HCT116 (cell line): ENCODE measurements at regions not wholly inside any gene's neighbourhood (a gene's known extent, or its start where the extent isn't known, plus 50 kb on each side); places are given as distances from the start of the nearest gene placed in this dataset.

Experiments
- ATAC-seq: fragments of 200-7000 bp; cut with Tn5 transposase; 2 replicates; pipeline ENCODE4 v1.9.1; 2020; ENCODE audit warnings: mild to moderate bottlenecking, moderate library complexity
- BruUV-seq: library from RNA; stranded (reverse); fragments of 400-500 nt; replicated peaks from 2 replicates; lab custom pipeline; 2021; lab: Mats Ljungman, UMichigan
- CTCF ChIA-PET: fragments of 300-600 bp; sonication (Branson Sonifier 250); formaldehyde crosslinking; loops from one replicate; lab custom pipeline; 2021; ENCODE audit warnings: antibody characterized with exemption; lab: Charles Lee
- POLR2A ChIA-PET: fragments of 300-600, 350-600 bp; sonication (Branson Sonifier 250); formaldehyde crosslinking; loops from one replicate; lab custom pipeline; 2021; ENCODE audit warnings: antibody characterized with exemption; lab: Charles Lee
- RAD21 ChIA-PET, 2 experiments: fragments of 300-600 bp; sonication (Branson Sonifier 250); formaldehyde crosslinking; loops; one replicate each; lab custom pipeline; 2023; ENCODE audit warnings: low total read pairs in 2 of 2; ENCODE audit not compliant: uncharacterized antibody in 2 of 2, unreplicated experiment in 2 of 2, low non-redundant PET in 1 of 2; lab: Charles Lee
- DNase-seq: peaks from one replicate; pipeline ENCODE4 v3.0.0-alpha.2; 2010; ENCODE audit warnings: low read depth, low spot score
- H2AFZ ChIP-seq: fragments of 200-600 bp; shearing (Covaris generic), sonication (generic); 2 replicates; pipeline ENCODE4 v1.6.1; 2017; ENCODE audit warnings: low read depth, mixed run types, mixed read lengths, antibody characterized with exemption, low read length; ENCODE audit not compliant: poor library complexity, severe bottlenecking
- H3K27ac ChIP-seq: 2 replicates; pipeline ENCODE4 v1.5.1; 2012; ENCODE audit warnings: low read depth, low read length
- H3K27me3 ChIP-seq: fragments of 200-600 bp; sonication (generic); 2 replicates; pipeline ENCODE4 v1.6.1; 2016; ENCODE audit warnings: mixed run types, low read length, mixed read lengths; ENCODE audit not compliant: insufficient read depth
- H3K36me3 ChIP-seq, 2 experiments: fragments of 200-500 bp in 1 of 2; fragments of 200-600 bp in 1 of 2; sonication (Bioruptor generic) in 1 of 2; sonication (generic) in 1 of 2; 2 replicates each; pipeline versions ENCODE4 v1.5.1 to v1.6.1; 2014 to 2016; ENCODE audit warnings: low read length in 2 of 2, inconsistent platforms in 1 of 2, mixed read lengths in 1 of 2, mixed run types in 1 of 2; ENCODE audit not compliant: insufficient read depth in 2 of 2, control insufficient read depth in 1 of 2
- H3K4me1 ChIP-seq, 2 experiments: fragments of 200-600 bp in 1 of 2; sonication (generic) in 1 of 2; 2 replicates each; pipeline versions ENCODE4 v1.5.1 to v1.6.1; 2012 to 2017; ENCODE audit warnings: low read length in 2 of 2, inconsistent platforms in 1 of 2, mild to moderate bottlenecking in 1 of 2, mixed read lengths in 1 of 2, mixed run types in 1 of 2, moderate library complexity in 1 of 2; ENCODE audit not compliant: insufficient read depth in 2 of 2, control insufficient read depth in 1 of 2
- H3K4me2 ChIP-seq: fragments of 200-600 bp; sonication (generic); 2 replicates; pipeline ENCODE4 v1.6.1; 2017; ENCODE audit warnings: mixed run types, low read length, mixed read lengths
- H3K4me3 ChIP-seq, 2 experiments: fragments of 200-600 bp in 1 of 2; sonication (generic) in 1 of 2; replicated peaks in 1 of 2; 2 replicates each; pipeline ENCODE4 v1.5.1; 2011 to 2016; ENCODE audit warnings: low read length in 2 of 2, control low read depth in 1 of 2, low read depth in 1 of 2, mild to moderate bottlenecking in 1 of 2, mixed read lengths in 1 of 2, mixed run types in 1 of 2
- H3K79me2 ChIP-seq: fragments of 200-600 bp; sonication (generic); 2 replicates; pipeline ENCODE4 v1.6.1; 2017; ENCODE audit warnings: mild to moderate bottlenecking, mixed run types, low read length, moderate library complexity, mixed read lengths; ENCODE audit not compliant: insufficient read depth
- H3K9ac ChIP-seq: fragments of 200-600 bp; sonication (generic); 2 replicates; pipeline ENCODE4 v1.6.1; 2016; ENCODE audit warnings: low read length, mixed read lengths
- H3K9me2 ChIP-seq: fragments of 200-600 bp; sonication (generic), shearing (Covaris generic); 2 replicates; pipeline ENCODE4 v1.6.1; 2017; ENCODE audit warnings: mixed run types, mild to moderate bottlenecking, moderate library complexity; ENCODE audit not compliant: insufficient read depth
- H3K9me3 ChIP-seq, 2 experiments: fragments of 200-500 bp in 1 of 2; fragments of 200-600 bp in 1 of 2; sonication (Bioruptor generic) in 1 of 2; sonication (generic) in 1 of 2; 2 replicates each; pipeline ENCODE4 v1.6.1; 2014 to 2017; ENCODE audit warnings: low read length in 2 of 2, mixed read lengths in 2 of 2, inconsistent platforms in 1 of 2, low read depth in 1 of 2, mild to moderate bottlenecking in 1 of 2, mixed run types in 1 of 2, moderate library complexity in 1 of 2; ENCODE audit not compliant: control insufficient read depth in 1 of 2, insufficient read depth in 1 of 2
- H4K20me1 ChIP-seq: fragments of 200-600 bp; sonication (generic), shearing (Covaris generic); 2 replicates; pipeline ENCODE4 v1.6.1; 2017; ENCODE audit warnings: mixed run types, mild to moderate bottlenecking, moderate library complexity; ENCODE audit not compliant: insufficient read depth
- CEBPB ChIP-seq: IDR thresholded peaks from 2 replicates; pipeline ENCODE4 v1.6.1; 2012; ENCODE audit warnings: low read depth
- EGR1 ChIP-seq: IDR thresholded peaks from 2 replicates; pipeline ENCODE4 v1.6.1; 2012; ENCODE audit warnings: low read depth
- EZH2 ChIP-seq: fragments of 200-600 bp; sonication (generic); IDR thresholded peaks from 2 replicates; pipeline ENCODE4 v1.6.1; 2017; ENCODE audit warnings: antibody characterized with exemption, mixed run types
- EZH2phosphoT487 ChIP-seq: fragments of 200-600 bp; IDR thresholded peaks from 2 replicates; pipeline ENCODE4 v1.6.1; 2018; ENCODE audit warnings: antibody characterized with exemption, borderline replicate concordance
- FOSL1 ChIP-seq: IDR thresholded peaks from 2 replicates; pipeline ENCODE4 v1.6.1; 2012; ENCODE audit warnings: low read depth
- JUND ChIP-seq: IDR thresholded peaks from 2 replicates; pipeline ENCODE4 v1.6.1; 2012
- POLR2A ChIP-seq: IDR thresholded peaks from 2 replicates; pipeline ENCODE4 v1.7.0; 2011; ENCODE audit warnings: borderline replicate concordance; ENCODE audit not compliant: insufficient read depth, insufficient read length; ENCODE audit errors: extremely low read depth
- RAD21 ChIP-seq: IDR thresholded peaks from 2 replicates; pipeline ENCODE4 v1.6.1; 2012; ENCODE audit warnings: low read depth, mild to moderate bottlenecking
- SIN3A ChIP-seq: IDR thresholded peaks from 2 replicates; pipeline ENCODE4 v1.6.1; 2012; ENCODE audit warnings: low read depth
- SRF ChIP-seq: IDR thresholded peaks from 2 replicates; pipeline ENCODE4 v1.6.1; 2012; ENCODE audit warnings: low read depth
- TCF7L2 ChIP-seq: IDR thresholded peaks from 2 replicates; pipeline ENCODE4 v1.7.0; 2011; ENCODE audit warnings: borderline replicate concordance, inconsistent platforms; ENCODE audit not compliant: insufficient read depth, insufficient read length; ENCODE audit errors: extremely low read depth
- YY1 ChIP-seq: IDR thresholded peaks from 2 replicates; pipeline ENCODE4 v1.6.1; 2011; ENCODE audit warnings: low read length, low read depth, moderate library complexity, mild to moderate bottlenecking; ENCODE audit not compliant: insufficient replicate concordance; ENCODE audit errors: extremely low read depth
- ZNF274 ChIP-seq: fragments of 200-500 bp; sonication (Bioruptor generic); IDR thresholded peaks from 2 replicates; pipeline ENCODE4 v1.6.1; 2014; ENCODE audit warnings: mild to moderate bottlenecking, low read depth, low read length, inconsistent platforms
- intact Hi-C: fragments of 100-400 bp; cut with micrococcal nuclease; formaldehyde crosslinking; loops from 2 replicates; pipeline ENCODE4 v1.10.0; 2022
- TF ChIP-seq, protein P1 (sequence below): IDR thresholded peaks from 2 replicates; pipeline ENCODE4 v1.6.1; 2012
- TF ChIP-seq, protein P2 (sequence below): IDR thresholded peaks from 2 replicates; pipeline ENCODE4 v1.6.1; 2012

DNA sequence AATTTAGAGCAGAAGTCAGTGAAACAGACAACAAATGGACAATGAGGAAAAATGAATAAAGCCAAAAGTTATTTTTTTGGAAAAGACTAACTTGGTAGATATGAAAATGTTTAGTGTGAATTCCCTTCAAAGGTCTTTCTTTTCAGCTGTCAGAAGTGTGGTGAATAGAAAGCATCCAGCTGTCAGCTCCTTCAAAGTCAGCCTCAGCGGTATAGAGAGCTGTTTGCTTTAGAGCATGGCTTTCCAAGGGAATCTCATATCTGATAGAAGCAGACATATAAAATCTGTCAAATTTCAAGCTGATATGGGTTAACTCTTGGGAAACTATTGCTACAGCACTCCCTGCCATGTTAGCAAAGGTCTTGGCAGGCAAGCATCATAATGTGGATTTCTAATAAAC lies 309.3 kb downstream of the CASP12 start (continued):
- TF ChIP-seq SRF (no peak), RAD21 (no peak), JUND (no peak), EZH2phosphoT487 (no peak)

DNA sequence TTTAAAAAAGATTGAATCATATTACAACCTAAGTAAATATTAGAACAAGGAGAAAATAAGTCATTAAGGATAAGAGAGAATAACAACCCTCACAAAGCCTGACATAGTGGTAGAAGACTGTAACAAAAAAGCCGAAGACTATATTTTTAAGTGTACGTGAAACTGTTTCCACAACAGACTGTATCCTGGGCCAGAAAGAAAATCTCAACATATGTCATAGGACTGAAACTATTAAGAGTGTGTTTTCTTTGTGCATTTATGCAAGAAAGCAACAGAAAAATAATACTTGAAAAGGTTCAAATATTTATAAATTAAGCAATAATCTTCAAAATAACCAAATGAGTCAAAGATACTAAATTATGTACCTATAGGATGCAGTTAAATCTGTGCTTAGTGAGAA lies 309.8 kb downstream of the CASP12 start:
- TF ChIP-seq, protein P1, sequence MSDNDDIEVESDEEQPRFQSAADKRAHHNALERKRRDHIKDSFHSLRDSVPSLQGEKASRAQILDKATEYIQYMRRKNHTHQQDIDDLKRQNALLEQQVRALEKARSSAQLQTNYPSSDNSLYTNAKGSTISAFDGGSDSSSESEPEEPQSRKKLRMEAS: no peak
- TF ChIP-seq CEBPB (no peak), SRF (no peak), TCF7L2 (no peak)
- TF ChIP-seq, protein P2, sequence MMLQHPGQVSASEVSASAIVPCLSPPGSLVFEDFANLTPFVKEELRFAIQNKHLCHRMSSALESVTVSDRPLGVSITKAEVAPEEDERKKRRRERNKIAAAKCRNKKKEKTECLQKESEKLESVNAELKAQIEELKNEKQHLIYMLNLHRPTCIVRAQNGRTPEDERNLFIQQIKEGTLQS: no peak
- no peak overlapping the region for H3K27ac ChIP-seq
- H4K20me1 ChIP-seq: no peaks in the 10 kb centered on the region
- H2AFZ ChIP-seq: no peak overlapping the region
- no peaks in the 10 kb centered on the region for H3K9me2 ChIP-seq
- no peak overlapping the region for H3K4me3 ChIP-seq
- no peak overlapping the region for H3K4me2 ChIP-seq
- CTCF ChIA-PET: no interaction called here
- H3K79me2 ChIP-seq: no peaks in the 10 kb centered on the region
- POLR2A ChIA-PET: no interaction called here
- no peaks in the 10 kb centered on the region for H3K36me3 ChIP-seq
- no TSS peak for BruUV-seq
- H3K4me1 ChIP-seq: no peaks in the 10 kb centered on the region
- DNase-seq (no peak), ATAC-seq (no peak)
- no peaks in the 10 kb centered on the region for H3K27me3 ChIP-seq
- H3K9ac ChIP-seq: no peak overlapping the region
- no peaks in the 10 kb centered on the region for H3K9me3 ChIP-seq
- intact Hi-C loops: no loop called here
- RAD21 ChIA-PET: no interaction called here

DNA sequence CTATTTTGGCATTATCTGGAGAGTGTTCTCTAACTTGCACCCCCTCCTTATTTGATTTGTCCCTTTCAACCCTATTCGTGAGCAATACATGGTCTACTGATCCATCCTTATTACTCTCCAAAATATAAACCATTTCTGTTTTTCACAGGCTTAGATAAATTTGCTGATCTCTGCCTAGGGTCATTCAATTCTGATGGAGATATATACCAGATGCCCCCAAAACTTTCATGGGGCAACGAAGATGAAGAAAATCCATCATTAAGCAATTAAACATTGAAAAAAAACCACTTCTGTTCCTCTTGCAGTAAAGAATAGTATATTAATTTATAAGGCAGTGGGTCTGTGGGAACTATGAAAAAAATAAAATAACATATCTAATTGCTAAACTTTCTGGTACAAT lies 313.4 kb downstream of the CASP12 start:
- ATAC-seq: no peak
- TF ChIP-seq YY1: no peak
- TF ChIP-seq SIN3A: no peak
- TF ChIP-seq EGR1: no peak
- TF ChIP-seq POLR2A: no peak
- no peak for TF ChIP-seq SRF
- no peak for TF ChIP-seq RAD21
- TF ChIP-seq TCF7L2: no peak
- TF ChIP-seq, protein P2: no peak
- no peak for TF ChIP-seq ZNF274
- TF ChIP-seq JUND: no peak
- no peak for TF ChIP-seq FOSL1
- TF ChIP-seq EZH2: no peak
- CTCF ChIA-PET: no interaction called here

More for the DNA sequence above, 313.4 kb downstream of the CASP12 start:
- BruUV-seq: no TSS peak
- Histone ChIP-seq H3K9ac (no peak overlapping the region), H3K36me3 (no peaks in the 10 kb centered on the region), H3K9me2 (no peaks in the 10 kb centered on the region), H3K27ac (no peak overlapping the region), H4K20me1 (no peaks in the 10 kb centered on the region; the same call in 1 of the 2 replicates), H3K79me2 (no peaks in the 10 kb centered on the region), H3K9me3 (no peaks in the 10 kb centered on the region), H3K27me3 (no peaks in the 10 kb centered on the region), H2AFZ (no peak overlapping the region), H3K4me1 (no peaks in the 10 kb centered on the region), H3K4me2 (no peak overlapping the region), H3K4me3 (no peak overlapping the region)
- DNase-seq: no peak
- ChIA-PET RAD21 (no interaction called here), POLR2A (no interaction called here)
- intact Hi-C loops: no loop called here
